A673 (cell line): ENCODE measurements at regions not wholly inside any gene's neighbourhood (a gene's known extent, or its start where the extent isn't known, plus 50 kb on each side); places are given as distances from the start of the nearest gene placed in this dataset.

ENCODE experiments used
- EZH2 ChIP-seq: fragments of 200-600 bp; sonication (generic); IDR thresholded peaks from 2 replicates; pipeline ENCODE4 v1.6.1; 2017; ENCODE audit warnings: borderline replicate concordance, low read depth, mild to moderate bottlenecking, mixed read lengths, antibody characterized with exemption, low read length; ENCODE audit not compliant: poor library complexity, severe bottlenecking
- TF ChIP-seq, protein P1 (sequence below): fragments of 300-800, 200-600 bp; sonication (generic); conservative IDR thresholded peaks from 2 replicates; pipeline ENCODE4 v1.5.1; 2017; ENCODE audit warnings: low read depth, mild to moderate bottlenecking, antibody characterized with exemption, low read length, moderate library complexity, mixed read lengths

DNA sequence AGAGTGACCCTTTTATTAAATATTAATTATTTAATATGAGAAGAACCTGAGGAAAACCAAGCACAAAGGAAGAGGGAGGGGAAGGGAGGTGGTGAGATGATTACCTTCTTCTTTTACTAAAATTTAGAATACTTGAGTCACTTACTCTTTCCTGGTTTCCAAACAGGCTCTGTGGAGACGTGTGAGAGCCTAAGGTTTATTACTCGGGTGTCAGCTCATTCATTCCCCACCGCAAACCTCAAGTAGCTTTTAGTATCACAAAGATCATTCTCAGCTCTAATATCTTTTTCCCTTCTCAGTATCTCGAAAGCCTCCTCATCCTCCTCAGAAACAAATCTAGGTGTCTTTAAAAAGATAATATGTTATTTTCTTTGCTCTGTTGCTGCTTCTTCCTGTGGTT lies 497.2 kb upstream of the JARID2 start:
- TF ChIP-seq, protein P1, sequence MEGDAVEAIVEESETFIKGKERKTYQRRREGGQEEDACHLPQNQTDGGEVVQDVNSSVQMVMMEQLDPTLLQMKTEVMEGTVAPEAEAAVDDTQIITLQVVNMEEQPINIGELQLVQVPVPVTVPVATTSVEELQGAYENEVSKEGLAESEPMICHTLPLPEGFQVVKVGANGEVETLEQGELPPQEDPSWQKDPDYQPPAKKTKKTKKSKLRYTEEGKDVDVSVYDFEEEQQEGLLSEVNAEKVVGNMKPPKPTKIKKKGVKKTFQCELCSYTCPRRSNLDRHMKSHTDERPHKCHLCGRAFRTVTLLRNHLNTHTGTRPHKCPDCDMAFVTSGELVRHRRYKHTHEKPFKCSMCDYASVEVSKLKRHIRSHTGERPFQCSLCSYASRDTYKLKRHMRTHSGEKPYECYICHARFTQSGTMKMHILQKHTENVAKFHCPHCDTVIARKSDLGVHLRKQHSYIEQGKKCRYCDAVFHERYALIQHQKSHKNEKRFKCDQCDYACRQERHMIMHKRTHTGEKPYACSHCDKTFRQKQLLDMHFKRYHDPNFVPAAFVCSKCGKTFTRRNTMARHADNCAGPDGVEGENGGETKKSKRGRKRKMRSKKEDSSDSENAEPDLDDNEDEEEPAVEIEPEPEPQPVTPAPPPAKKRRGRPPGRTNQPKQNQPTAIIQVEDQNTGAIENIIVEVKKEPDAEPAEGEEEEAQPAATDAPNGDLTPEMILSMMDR: no peak
- TF ChIP-seq EZH2: no peak
